ENCODE measurements at regions not wholly inside any gene's neighbourhood (a gene's known extent, or its start where the extent isn't known, plus 50 kb on each side); places are given as distances from the start of the nearest gene placed in this dataset.

GRCh38 chr1:73736125-73736524 is 461.9 kb downstream of the LRRIQ3 start:
- ChIA-PET CTCF (no interaction called here), POLR2A (no interaction called here)
- no peak for DNase-seq
- Histone ChIP-seq H3K36me3 (ENCODE audit: control insufficient read depth in 4 of 4, insufficient read depth in 4 of 4, low read length in 3 of 4) (no peaks in the 10 kb centered on the region), H3K4me3 (ENCODE audit: control insufficient read depth in 1 of 7, extremely low read depth in 1 of 7, insufficient read depth in 4 of 7, low read depth in 2 of 7, low read length in 6 of 7) (no peak overlapping the region), H3K27me3 (replicated peaks in 2 of 5; ENCODE audit: control insufficient read depth in 4 of 5, insufficient read depth in 5 of 5, low read length in 4 of 5) (no peaks in the 10 kb centered on the region), H3K9me3 (ENCODE audit: control extremely low read depth in 1 of 5, control insufficient read depth in 4 of 5, insufficient read depth in 2 of 5, low read depth in 1 of 5, low read length in 4 of 5) (no peaks in the 10 kb centered on the region), H3K4me1 (ENCODE audit: control extremely low read depth in 1 of 4, control insufficient read depth in 4 of 4, insufficient read depth in 4 of 4, low read length in 3 of 4) (no peaks in the 10 kb centered on the region), H3K27ac (ENCODE audit: insufficient read depth in 1 of 2, low read depth in 1 of 2, low read length in 2 of 2, poor library complexity in 1 of 2, severe bottlenecking in 2 of 2) (no peak overlapping the region)
- WGBS (ENCODE audit: insufficient coverage): 0% methylated on average over 1 of the region's 2 CpGs

- DNase-seq: no peak
- Histone ChIP-seq H3K27ac (ENCODE audit: insufficient read depth in 1 of 2, low read depth in 1 of 2, low read length in 2 of 2, poor library complexity in 1 of 2, severe bottlenecking in 2 of 2) (no peak overlapping the region), H3K27me3 (replicated peaks in 2 of 5; ENCODE audit: control insufficient read depth in 4 of 5, insufficient read depth in 5 of 5, low read length in 4 of 5) (no peaks in the 10 kb centered on the region), H3K36me3 (ENCODE audit: control insufficient read depth in 4 of 4, insufficient read depth in 4 of 4, low read length in 3 of 4) (no peaks in the 10 kb centered on the region), H3K4me1 (ENCODE audit: control extremely low read depth in 1 of 4, control insufficient read depth in 4 of 4, insufficient read depth in 4 of 4, low read length in 3 of 4) (no peaks in the 10 kb centered on the region), H3K4me3 (ENCODE audit: control insufficient read depth in 1 of 7, extremely low read depth in 1 of 7, insufficient read depth in 4 of 7, low read depth in 2 of 7, low read length in 6 of 7) (no peak overlapping the region), H3K9me3 (ENCODE audit: control extremely low read depth in 1 of 5, control insufficient read depth in 4 of 5, insufficient read depth in 2 of 5, low read depth in 1 of 5, low read length in 4 of 5) (no peaks in the 10 kb centered on the region)
- CTCF ChIA-PET: no interaction called here
- POLR2A ChIA-PET: no interaction called here
Observed at GRCh38 chr1:73727036-73727435, 470.9 kb downstream of the LRRIQ3 start.

DNA sequence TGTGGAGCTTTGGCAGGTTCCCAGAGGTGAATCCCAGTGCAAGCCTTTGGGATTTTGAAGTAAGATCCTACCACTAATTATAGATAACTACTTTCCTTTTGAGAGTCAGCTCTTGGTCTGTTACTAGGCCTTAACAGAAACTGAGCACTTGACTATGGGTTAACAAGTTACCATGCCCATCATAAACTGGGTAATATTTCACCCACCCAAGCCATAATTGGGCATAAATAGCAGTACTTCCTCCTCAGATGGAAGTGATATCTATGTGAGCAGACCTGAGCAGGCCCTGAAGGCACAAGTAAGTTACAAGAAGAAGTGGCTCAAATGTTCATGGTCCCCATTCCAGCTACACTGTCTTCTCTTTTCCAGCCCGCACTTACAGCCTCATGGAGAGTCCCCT is 475.9 kb downstream of the LRRIQ3 start:
- Histone ChIP-seq H3K27me3 (replicated peaks in 2 of 5; ENCODE audit: control insufficient read depth in 4 of 5, insufficient read depth in 5 of 5, low read length in 4 of 5) (no peaks in the 10 kb centered on the region), H3K4me1 (ENCODE audit: control extremely low read depth in 1 of 4, control insufficient read depth in 4 of 4, insufficient read depth in 4 of 4, low read length in 3 of 4) (no peaks in the 10 kb centered on the region), H3K36me3 (ENCODE audit: control insufficient read depth in 4 of 4, insufficient read depth in 4 of 4, low read length in 3 of 4) (no peaks in the 10 kb centered on the region), H3K4me3 (ENCODE audit: control insufficient read depth in 1 of 7, extremely low read depth in 1 of 7, insufficient read depth in 4 of 7, low read depth in 2 of 7, low read length in 6 of 7) (no peak overlapping the region), H3K9me3 (ENCODE audit: control extremely low read depth in 1 of 5, control insufficient read depth in 4 of 5, insufficient read depth in 2 of 5, low read depth in 1 of 5, low read length in 4 of 5) (no peaks in the 10 kb centered on the region), H3K27ac (ENCODE audit: insufficient read depth in 1 of 2, low read depth in 1 of 2, low read length in 2 of 2, poor library complexity in 1 of 2, severe bottlenecking in 2 of 2) (no peak overlapping the region)
- POLR2A ChIA-PET: no interaction called here
- WGBS (ENCODE audit: insufficient coverage): no CpG with 5 or more reads among the region's 1 CpG
- DNase-seq: no peak
- CTCF ChIA-PET: no interaction called here

DNA sequence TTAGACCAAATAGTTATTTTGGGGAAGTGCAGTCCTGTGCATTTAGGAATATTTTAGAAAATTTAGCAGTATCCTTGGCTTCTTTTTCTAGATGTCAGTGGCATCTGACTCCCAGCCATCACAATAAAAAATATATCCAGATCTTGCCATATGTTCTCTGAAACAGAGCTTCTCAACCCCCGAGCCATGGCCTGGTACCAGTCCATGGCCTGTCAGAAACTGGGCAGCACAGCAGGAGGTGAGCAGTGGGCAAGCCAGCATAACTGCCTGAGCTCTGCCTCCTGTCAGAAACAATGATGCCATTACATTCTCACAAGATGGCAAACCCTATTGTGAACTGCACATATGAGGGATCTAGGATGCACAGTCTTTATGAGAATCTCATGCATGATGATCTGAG is 480.0 kb downstream of the LRRIQ3 start:
- ChIA-PET CTCF (no interaction called here), POLR2A (no interaction called here)
- no peak for DNase-seq
- no peaks in the 10 kb centered on the region for H3K27me3 ChIP-seq (replicated peaks in 2 of 5; ENCODE audit: control insufficient read depth in 4 of 5, insufficient read depth in 5 of 5, low read length in 4 of 5)
- no peaks in the 10 kb centered on the region for H3K36me3 ChIP-seq (ENCODE audit: control insufficient read depth in 4 of 4, insufficient read depth in 4 of 4, low read length in 3 of 4)
- no peaks in the 10 kb centered on the region for H3K9me3 ChIP-seq (ENCODE audit: control extremely low read depth in 1 of 5, control insufficient read depth in 4 of 5, insufficient read depth in 2 of 5, low read depth in 1 of 5, low read length in 4 of 5)
- no peak overlapping the region for H3K4me3 ChIP-seq (ENCODE audit: control insufficient read depth in 1 of 7, extremely low read depth in 1 of 7, insufficient read depth in 4 of 7, low read depth in 2 of 7, low read length in 6 of 7)
- 88% methylated on average over 1 of the region's 1 CpG for WGBS (ENCODE audit: insufficient coverage)
- H3K4me1 ChIP-seq (ENCODE audit: control extremely low read depth in 1 of 4, control insufficient read depth in 4 of 4, insufficient read depth in 4 of 4, low read length in 3 of 4): no peaks in the 10 kb centered on the region
- H3K27ac ChIP-seq (ENCODE audit: insufficient read depth in 1 of 2, low read depth in 1 of 2, low read length in 2 of 2, poor library complexity in 1 of 2, severe bottlenecking in 2 of 2): no peak overlapping the region

- WGBS (ENCODE audit: insufficient coverage): no CpG with 5 or more reads among the region's 1 CpG
- POLR2A ChIA-PET: no interaction called here
- H3K27me3 ChIP-seq (replicated peaks in 2 of 5; ENCODE audit: control insufficient read depth in 4 of 5, insufficient read depth in 5 of 5, low read length in 4 of 5): no peaks in the 10 kb centered on the region
Observed at GRCh38 chr1:73711089-73711488, 486.9 kb downstream of the LRRIQ3 start.

GRCh38 chr1:73701826-73702225 is 496.1 kb downstream of the LRRIQ3 start:
- ChIA-PET CTCF (no interaction called here), POLR2A (no interaction called here)
- no peaks in the 10 kb centered on the region for H3K4me1 ChIP-seq (ENCODE audit: control extremely low read depth in 1 of 4, control insufficient read depth in 4 of 4, insufficient read depth in 4 of 4, low read length in 3 of 4)
- H3K36me3 ChIP-seq (ENCODE audit: control insufficient read depth in 4 of 4, insufficient read depth in 4 of 4, low read length in 3 of 4): no peaks in the 10 kb centered on the region
- WGBS (ENCODE audit: insufficient coverage): 100% methylated on average over 1 of the region's 1 CpG
- no peak overlapping the region for H3K27ac ChIP-seq (ENCODE audit: insufficient read depth in 1 of 2, low read depth in 1 of 2, low read length in 2 of 2, poor library complexity in 1 of 2, severe bottlenecking in 2 of 2)
- no peaks in the 10 kb centered on the region for H3K9me3 ChIP-seq (ENCODE audit: control extremely low read depth in 1 of 5, control insufficient read depth in 4 of 5, insufficient read depth in 2 of 5, low read depth in 1 of 5, low read length in 4 of 5)
- DNase-seq: no peak
- no peaks in the 10 kb centered on the region for H3K27me3 ChIP-seq (replicated peaks in 2 of 5; ENCODE audit: control insufficient read depth in 4 of 5, insufficient read depth in 5 of 5, low read length in 4 of 5)
- H3K4me3 ChIP-seq (ENCODE audit: control insufficient read depth in 1 of 7, extremely low read depth in 1 of 7, insufficient read depth in 4 of 7, low read depth in 2 of 7, low read length in 6 of 7): no peak overlapping the region

More at GRCh38 chr1:73711089-73711488, 486.9 kb downstream of the LRRIQ3 start:
- Histone ChIP-seq H3K9me3 (ENCODE audit: control extremely low read depth in 1 of 5, control insufficient read depth in 4 of 5, insufficient read depth in 2 of 5, low read depth in 1 of 5, low read length in 4 of 5) (no peaks in the 10 kb centered on the region), H3K36me3 (ENCODE audit: control insufficient read depth in 4 of 4, insufficient read depth in 4 of 4, low read length in 3 of 4) (no peaks in the 10 kb centered on the region), H3K4me1 (ENCODE audit: control extremely low read depth in 1 of 4, control insufficient read depth in 4 of 4, insufficient read depth in 4 of 4, low read length in 3 of 4) (no peaks in the 10 kb centered on the region), H3K4me3 (ENCODE audit: control insufficient read depth in 1 of 7, extremely low read depth in 1 of 7, insufficient read depth in 4 of 7, low read depth in 2 of 7, low read length in 6 of 7) (no peak overlapping the region), H3K27ac (ENCODE audit: insufficient read depth in 1 of 2, low read depth in 1 of 2, low read length in 2 of 2, poor library complexity in 1 of 2, severe bottlenecking in 2 of 2) (no peak overlapping the region)
- CTCF ChIA-PET: no interaction called here
- DNase-seq: no peak

DNA sequence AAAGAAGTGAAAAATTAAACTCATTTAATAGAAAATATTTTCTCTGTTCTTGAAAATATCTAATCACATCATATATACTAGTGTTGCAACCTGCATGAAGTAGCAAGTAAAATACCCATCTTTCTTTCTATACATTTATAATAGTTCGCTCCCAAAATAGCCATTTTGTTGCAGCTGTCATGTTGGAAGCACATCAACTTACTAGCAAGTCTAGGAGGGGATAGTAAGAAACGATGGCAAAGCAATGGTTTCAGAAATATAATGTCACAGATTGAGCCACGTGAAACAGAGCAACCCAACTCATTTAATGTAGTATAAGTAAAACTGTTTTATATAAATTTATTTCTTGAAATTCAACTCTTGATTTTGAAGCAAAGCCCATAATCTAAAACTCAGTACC is 521.8 kb downstream of the LRRIQ3 start:
- CTCF ChIA-PET: interaction anchor here (1.0 kb wide), 1 partner anchor 20 kb away, joined by 3 read pairs; no protein-coding TSS in a partner anchor
- no peaks in the 10 kb centered on the region for H3K27me3 ChIP-seq (replicated peaks in 2 of 5; ENCODE audit: control insufficient read depth in 4 of 5, insufficient read depth in 5 of 5, low read length in 4 of 5)
- no peak overlapping the region for H3K4me3 ChIP-seq (ENCODE audit: control insufficient read depth in 1 of 7, extremely low read depth in 1 of 7, insufficient read depth in 4 of 7, low read depth in 2 of 7, low read length in 6 of 7)
- WGBS (ENCODE audit: insufficient coverage): no CpG with 5 or more reads among the region's 3 CpGs
- H3K9me3 ChIP-seq (ENCODE audit: control extremely low read depth in 1 of 5, control insufficient read depth in 4 of 5, insufficient read depth in 2 of 5, low read depth in 1 of 5, low read length in 4 of 5): no peaks in the 10 kb centered on the region
- H3K36me3 ChIP-seq (ENCODE audit: control insufficient read depth in 4 of 4, insufficient read depth in 4 of 4, low read length in 3 of 4): no peaks in the 10 kb centered on the region
- no peaks in the 10 kb centered on the region for H3K4me1 ChIP-seq (ENCODE audit: control extremely low read depth in 1 of 4, control insufficient read depth in 4 of 4, insufficient read depth in 4 of 4, low read length in 3 of 4)
- POLR2A ChIA-PET: no interaction called here
- H3K27ac ChIP-seq (ENCODE audit: insufficient read depth in 1 of 2, low read depth in 1 of 2, low read length in 2 of 2, poor library complexity in 1 of 2, severe bottlenecking in 2 of 2): no peak overlapping the region
- no peak for DNase-seq
